Right ventricle myocardium superior (tissue), 1 donor: ENCODE measurements at regions not wholly inside any gene's neighbourhood (a gene's known extent, or its start where the extent isn't known, plus 50 kb on each side); places are given as distances from the start of the nearest gene placed in this dataset.
"Not testable (repeated sequence)": the region's sequence is repeated elsewhere in the genome, so short reads cannot be mapped to it uniquely, and the experiment has no call there.

Experiments used
- ATAC-seq: fragments of 200-7000 bp; cut with Tn5 transposase; one replicate; pipeline ENCODE4 v1.9.1; 2020; ENCODE audit warnings: mild to moderate bottlenecking; ENCODE audit not compliant: poor library complexity
- DNase-seq: peaks from one replicate; pipeline ENCODE4 v3.0.0-alpha.2; 2020
- intact Hi-C: fragments of 100-400 bp; cut with DNase I; formaldehyde crosslinking; loops from one replicate; pipeline ENCODE4 v1.11.2; 2022
- donor health status: DM: no; HTN: yes; CAD: no; lungs with severe emphysema.

- DNase-seq (no peak), ATAC-seq (no peak)
- intact Hi-C loops: no loop called here
Observed at GRCh38 chr3:43236008-43236407, 50.3 kb upstream of the SNRK start.

- no peak for ATAC-seq
- DNase-seq: no peak
- intact Hi-C loops: no loop called here
Observed at GRCh38 chr3:43233062-43233461, 53.3 kb upstream of the SNRK start.

- ATAC-seq (no peak), DNase-seq (no peak)
- intact Hi-C loops: no loop called here
Observed at GRCh38 chr3:43231276-43232000, 54.9 kb upstream of the SNRK start.

DNA sequence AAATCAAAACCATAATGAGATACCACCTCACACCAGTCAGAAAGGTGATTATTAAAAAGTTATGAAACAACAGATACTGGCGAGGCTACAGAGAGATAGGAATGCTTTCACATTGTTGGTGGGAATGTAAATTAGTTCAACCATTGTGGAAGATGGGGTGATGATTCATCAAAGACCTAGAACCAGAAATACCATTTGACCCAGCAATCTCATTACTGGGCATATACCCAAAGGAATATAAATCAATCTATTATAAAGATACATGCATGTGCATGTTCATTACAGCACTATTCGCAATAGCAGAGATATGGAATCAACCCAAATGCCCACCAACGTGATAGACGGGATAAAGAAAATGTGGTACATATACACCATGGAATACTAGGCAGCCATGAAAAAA lies 56.5 kb upstream of the SNRK start:
- intact Hi-C loops: loop anchor here (10.0 kb wide), 1 partner anchor 275 kb away; no protein-coding TSS in a partner anchor
- not testable (repeated sequence) for DNase-seq, ATAC-seq

DNA sequence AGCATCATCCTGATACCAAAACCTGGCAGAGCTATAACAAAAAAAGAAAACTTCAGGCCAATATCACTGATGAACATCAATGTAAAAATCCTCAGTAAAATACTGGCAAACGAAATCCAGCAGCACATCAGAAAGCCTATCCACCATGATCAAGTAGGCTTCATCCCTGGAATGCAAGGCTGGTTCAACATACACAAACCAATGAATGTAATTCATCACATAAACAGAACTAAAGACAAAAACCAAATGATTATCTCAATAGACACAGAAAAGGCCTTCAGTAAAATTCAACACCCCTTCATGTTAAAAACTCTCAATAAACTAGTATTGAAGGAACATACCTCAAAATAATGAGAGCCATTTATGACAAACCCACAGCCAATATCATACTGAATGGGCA lies 58.7 kb upstream of the SNRK start:
- not testable (repeated sequence) for DNase-seq, ATAC-seq
- intact Hi-C loops: loop anchor here (10.0 kb wide), 1 partner anchor 277 kb away; no protein-coding TSS in a partner anchor

DNA sequence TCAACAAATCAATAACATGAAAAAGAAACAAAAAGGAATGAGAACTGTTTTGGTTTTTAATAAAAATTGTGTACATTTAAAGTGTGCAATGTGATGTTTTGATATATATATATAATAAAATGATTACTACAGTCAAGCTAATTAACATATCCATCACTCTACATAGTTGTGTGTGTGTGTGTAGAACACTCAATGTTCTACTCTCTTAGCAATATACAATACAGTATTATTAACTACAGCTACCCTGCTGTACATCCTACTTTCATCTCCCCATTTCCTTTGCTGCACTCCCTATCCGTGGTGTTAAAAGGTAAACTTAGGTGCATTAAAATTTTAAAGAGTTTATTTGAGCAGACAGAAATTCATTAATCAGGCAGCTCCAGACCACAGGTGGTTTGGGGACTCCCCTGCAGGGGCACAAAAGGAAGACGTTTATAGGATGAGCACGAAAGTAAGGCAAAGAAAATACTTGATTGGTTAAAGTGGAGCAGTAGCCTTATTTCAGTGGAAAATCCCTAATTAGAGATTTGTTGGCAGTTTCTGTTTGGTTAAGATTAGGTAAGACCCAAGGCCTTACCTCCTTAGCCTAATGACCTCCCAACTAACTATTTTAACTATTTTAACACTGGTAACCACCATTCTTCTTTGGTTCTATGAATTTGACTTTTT lies 61.8 kb upstream of the SNRK start:
- DNase-seq: no peak
- ATAC-seq: no peak
- intact Hi-C loops: loop anchor here (10.0 kb wide), 1 partner anchor 280 kb away; no protein-coding TSS in a partner anchor

DNA sequence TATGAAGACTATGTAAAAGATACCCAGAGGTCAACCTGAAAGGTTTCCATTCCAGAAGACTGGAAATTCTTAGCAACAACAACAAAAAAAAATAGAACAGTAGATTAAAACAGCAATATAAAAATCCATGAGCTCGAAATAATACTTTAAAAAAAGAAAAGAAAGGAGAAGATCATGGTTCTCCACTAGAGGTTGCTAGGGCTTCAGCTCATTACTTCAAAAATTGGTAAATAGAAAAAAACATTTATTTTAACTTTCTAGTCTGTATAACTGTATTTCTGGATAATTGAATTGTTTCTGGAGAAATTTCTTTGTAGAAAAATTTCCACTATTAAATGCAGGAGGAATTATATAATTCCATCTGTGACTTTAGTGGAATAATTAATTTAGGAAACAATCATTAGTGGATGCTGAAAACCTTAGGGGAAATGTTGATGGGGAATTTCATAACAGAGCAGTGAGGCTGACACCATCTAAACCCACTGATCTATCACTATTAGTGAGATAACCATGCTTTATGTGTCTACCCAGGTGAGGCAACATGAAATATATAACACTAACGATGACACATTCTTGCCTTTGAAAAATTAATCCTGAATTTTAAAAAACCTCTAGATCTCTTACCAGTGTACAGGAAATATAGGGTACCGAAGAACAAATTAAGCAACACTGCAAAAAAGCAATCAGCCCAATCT lies 62.5 kb upstream of the SNRK start:
- ATAC-seq: no peak
- DNase-seq: no peak
- intact Hi-C loops: loop anchor here (10.0 kb wide), 1 partner anchor 281 kb away; no protein-coding TSS in a partner anchor

DNA sequence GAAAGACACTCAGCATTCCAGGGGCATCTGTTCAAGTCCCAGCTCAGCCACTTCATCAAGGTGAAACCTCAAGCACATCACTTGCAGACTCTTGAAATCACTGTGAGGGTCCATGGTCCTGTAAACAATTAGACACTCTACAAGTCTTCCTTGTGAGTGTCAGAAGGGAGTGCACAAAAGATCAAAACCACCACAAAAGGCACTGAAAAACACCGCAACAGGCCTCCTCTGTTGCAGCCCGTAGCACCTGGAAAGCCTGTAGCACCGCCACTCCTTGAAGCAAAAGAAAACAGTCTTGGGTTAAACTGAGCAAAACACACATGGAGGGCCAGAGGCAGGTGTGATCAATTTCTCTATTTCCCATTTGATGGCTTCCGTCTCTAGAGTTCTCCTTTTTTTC lies 63.8 kb upstream of the SNRK start:
- ATAC-seq (no peak), DNase-seq (no peak)
- intact Hi-C loops: loop anchor here (10.0 kb wide), 1 partner anchor 282 kb away; no protein-coding TSS in a partner anchor

DNA sequence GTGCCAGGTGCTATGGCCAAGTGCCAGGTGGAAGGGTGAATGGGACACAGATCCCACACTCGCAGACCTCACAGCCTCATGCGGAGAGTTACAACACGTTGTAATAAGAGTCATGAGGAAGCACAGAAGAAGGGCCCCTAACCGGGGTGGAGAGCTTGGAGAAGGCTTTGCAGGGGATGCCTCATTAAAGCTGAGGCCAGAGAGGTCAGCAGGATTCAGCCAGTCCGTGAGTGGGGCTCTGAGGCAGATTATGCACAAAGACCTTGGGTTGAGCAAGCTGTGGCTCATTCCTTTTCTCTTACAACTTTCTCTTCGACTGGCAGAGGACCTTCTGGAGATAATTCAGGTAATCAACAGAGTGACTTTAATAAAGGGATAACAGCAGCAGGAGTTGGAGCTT lies 65.3 kb upstream of the SNRK start:
- ATAC-seq (no peak), DNase-seq (no peak)
- intact Hi-C loops: loop anchor here (10.0 kb wide), 1 partner anchor 284 kb away; no protein-coding TSS in a partner anchor

- ATAC-seq (no peak), DNase-seq (no peak)
- intact Hi-C loops: loop anchor here (10.0 kb wide), 1 partner anchor 285 kb away; no protein-coding TSS in a partner anchor
Observed at GRCh38 chr3:43219616-43220015, 66.7 kb upstream of the SNRK start.

GRCh38 chr3:43218921-43219320 lies 67.4 kb upstream of the SNRK start:
- no peak for ATAC-seq

DNA sequence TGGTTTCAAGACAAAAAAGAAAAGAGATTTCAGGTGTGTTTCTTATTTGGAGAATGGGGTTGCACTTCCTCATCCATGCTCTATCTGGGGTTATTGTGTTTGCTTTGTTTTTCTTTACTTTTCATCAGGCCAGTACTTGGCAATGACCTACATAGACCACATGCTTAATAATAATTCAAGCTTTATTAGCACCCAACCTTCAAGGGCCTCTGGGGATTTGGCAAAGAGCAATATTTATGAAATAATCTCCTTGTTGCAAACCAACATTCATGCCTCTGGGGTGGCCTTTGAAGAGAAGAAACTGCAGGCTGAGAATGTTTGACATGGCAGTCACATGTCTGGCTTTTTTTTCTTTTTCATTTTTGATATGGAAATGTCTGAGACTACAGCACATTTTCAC lies 68.2 kb upstream of the SNRK start:
- intact Hi-C loops: no loop called here
- DNase-seq: no peak
- no peak for ATAC-seq

More at GRCh38 chr3:43218921-43219320, 67.4 kb upstream of the SNRK start:
- DNase-seq: no peak
- intact Hi-C loops: no loop called here

DNA sequence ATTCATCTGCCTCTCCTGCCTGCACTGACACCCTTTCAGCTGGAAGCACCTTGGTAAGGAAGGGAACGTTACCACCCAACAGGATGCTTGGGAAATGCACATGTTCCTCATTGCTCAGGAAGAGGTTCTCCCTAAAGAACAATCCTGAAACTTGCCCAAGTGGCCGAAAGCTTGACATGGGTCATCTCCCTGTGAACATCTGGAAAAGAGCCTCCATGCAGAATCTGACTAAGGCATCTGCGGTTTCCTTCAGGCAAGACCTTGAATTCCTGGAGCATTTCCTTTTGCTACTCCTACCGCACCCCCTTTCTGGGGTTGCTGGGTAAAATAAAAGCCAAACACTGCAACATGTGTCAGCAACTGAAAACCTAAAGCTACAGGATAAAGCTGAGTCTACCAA lies 68.7 kb upstream of the SNRK start:
- ATAC-seq: no peak
- DNase-seq: no peak
- intact Hi-C loops: no loop called here

DNA sequence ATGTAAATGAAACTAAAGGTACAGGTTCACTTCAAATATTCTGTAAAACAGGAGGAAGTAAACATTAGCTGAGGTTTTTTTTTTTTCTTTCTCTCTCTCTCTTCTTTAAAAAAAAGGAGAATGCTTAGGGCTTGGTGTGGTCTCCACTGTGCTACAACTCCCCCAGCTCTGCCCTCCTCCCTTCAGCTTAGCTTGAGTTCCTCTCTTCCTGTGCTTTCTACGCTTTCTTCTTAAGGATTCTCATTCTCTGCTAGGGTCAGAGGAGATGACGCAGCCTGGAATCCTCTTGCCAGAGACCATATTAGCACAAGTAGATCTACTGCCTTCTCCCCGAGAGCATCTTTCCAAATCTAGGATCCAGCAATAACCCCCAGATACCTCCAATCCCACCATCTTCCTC lies 69.1 kb upstream of the SNRK start:
- intact Hi-C loops: no loop called here

DNA sequence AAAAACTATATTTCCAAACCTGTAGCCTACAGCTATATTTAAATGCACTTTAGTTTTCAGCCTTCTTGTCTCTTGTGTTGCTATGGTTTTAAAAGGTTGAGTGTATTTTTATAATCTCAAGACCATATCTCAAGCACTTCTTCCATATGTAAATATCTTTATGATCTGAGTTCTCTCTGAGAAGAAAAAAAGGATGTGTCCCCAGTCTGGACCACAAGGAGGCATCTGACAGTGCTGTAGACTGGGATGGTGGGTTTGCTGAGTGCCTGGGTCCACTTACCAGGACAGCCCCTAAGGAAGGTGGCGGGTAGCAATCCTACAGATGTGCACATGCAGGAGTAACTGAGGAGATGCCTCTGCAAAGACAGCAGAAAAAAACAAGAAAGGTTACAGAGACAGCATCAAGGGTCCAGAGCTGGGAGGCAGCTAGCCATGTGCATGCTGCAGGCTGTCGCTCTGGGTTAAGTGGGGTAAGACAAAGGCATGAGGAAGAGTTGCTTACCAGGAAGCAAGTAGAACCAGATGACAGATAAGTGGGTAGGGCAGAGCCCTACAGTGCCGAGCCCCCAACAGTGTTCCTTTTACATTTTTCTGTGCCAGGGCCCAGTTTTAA lies 70.6 kb upstream of the SNRK start:
- ATAC-seq (no peak), DNase-seq (no peak)
- intact Hi-C loops: no loop called here

More for the DNA sequence above, 69.1 kb upstream of the SNRK start:
- no peak for DNase-seq
- ATAC-seq: no peak

GRCh38 chr3:43215138-43215537 lies 71.2 kb upstream of the SNRK start:
- DNase-seq: no peak
- intact Hi-C loops: no loop called here
- ATAC-seq: no peak

- ATAC-seq (no peak), DNase-seq (no peak)
- intact Hi-C loops: no loop called here
Observed at GRCh38 chr3:43214616-43215015, 71.7 kb upstream of the SNRK start.

GRCh38 chr3:43213631-43214030 lies 72.7 kb upstream of the SNRK start:
- ATAC-seq (no peak), DNase-seq (no peak)
- intact Hi-C loops: no loop called here
